DND-41 (cell line): ENCODE measurements at regions not wholly inside any gene's neighbourhood (a gene's known extent, or its start where the extent isn't known, plus 50 kb on each side); places are given as distances from the start of the nearest gene placed in this dataset.
"Not testable (repeated sequence)": the region's sequence is repeated elsewhere in the genome, so short reads cannot be mapped to it uniquely, and the experiment has no call there.

Experiments used
- ATAC-seq: fragments of 200-7000 bp; cut with Tn5 transposase; 3 replicates; pipeline ENCODE4 v1.9.1; 2021; ENCODE audit warnings: low read depth; ENCODE audit not compliant: insufficient read depth
- DNase-seq: peaks from one replicate; pipeline ENCODE4 v3.0.0-alpha.2; 2020
- H2AFZ ChIP-seq: 2 replicates; pipeline ENCODE4 v1.6.0; 2012; ENCODE audit warnings: low read depth, low read length
- H3K27ac ChIP-seq: 2 replicates; pipeline ENCODE4 v1.5.1; 2012; ENCODE audit warnings: low read length, inconsistent platforms
- H3K27me3 ChIP-seq: fragments of 200-600 bp; sonication (generic); 2 replicates; pipeline ENCODE4 v1.6.0; 2012; ENCODE audit warnings: low read length, mild to moderate bottlenecking, inconsistent platforms; ENCODE audit not compliant: insufficient read depth, poor library complexity
- H3K36me3 ChIP-seq: 2 replicates; pipeline ENCODE4 v1.5.1; 2012; ENCODE audit warnings: low read length, inconsistent platforms; ENCODE audit not compliant: insufficient read depth
- H3K4me1 ChIP-seq: 2 replicates; pipeline ENCODE4 v1.5.1; 2012; ENCODE audit warnings: mild to moderate bottlenecking, low read length; ENCODE audit not compliant: insufficient read depth
- H3K4me2 ChIP-seq: 2 replicates; pipeline ENCODE4 v1.6.0; 2012; ENCODE audit warnings: mild to moderate bottlenecking, moderate library complexity, low read length, inconsistent platforms; ENCODE audit not compliant: insufficient read depth
- H3K4me3 ChIP-seq, 2 experiments: fragments of 200-600 bp in 1 of 2; shearing (Covaris generic) in 1 of 2; 2 replicates each; pipeline ENCODE4 v1.5.1; 2012 to 2016; ENCODE audit warnings: inconsistent platforms in 2 of 2, low read length in 2 of 2, mild to moderate bottlenecking in 2 of 2, low read depth in 1 of 2, moderate library complexity in 1 of 2
- H3K79me2 ChIP-seq: 2 replicates; pipeline ENCODE4 v1.6.0; 2012; ENCODE audit warnings: low read length, inconsistent platforms; ENCODE audit not compliant: insufficient read depth
- H3K9ac ChIP-seq: 2 replicates; pipeline ENCODE4 v1.6.0; 2012; ENCODE audit warnings: low read depth, mild to moderate bottlenecking, inconsistent platforms, low read length, moderate library complexity
- H3K9me3 ChIP-seq: 2 replicates; pipeline ENCODE4 v1.5.1; 2012; ENCODE audit warnings: low read length, moderate library complexity, mild to moderate bottlenecking, inconsistent platforms; ENCODE audit not compliant: insufficient read depth, severe bottlenecking
- H4K20me1 ChIP-seq: 2 replicates; pipeline ENCODE4 v1.6.0; 2012; ENCODE audit warnings: low read length; ENCODE audit not compliant: insufficient read depth
- CTCF ChIP-seq: IDR thresholded peaks from 2 replicates; pipeline ENCODE4 v1.5.1; 2012; ENCODE audit warnings: borderline replicate concordance, low read length, moderate library complexity, mild to moderate bottlenecking; ENCODE audit not compliant: poor library complexity, severe bottlenecking; ENCODE audit errors: extremely low read depth
- EZH2 ChIP-seq: IDR thresholded peaks from 3 replicates; pipeline ENCODE4 v1.6.1; 2012; ENCODE audit warnings: borderline replicate concordance, low read depth, mild to moderate bottlenecking, moderate library complexity, low read length, inconsistent platforms; ENCODE audit not compliant: severe bottlenecking

GRCh38 chr5:100646011-100646410, 110.8 kb downstream of the FAM174A start:
- Histone ChIP-seq H3K36me3 (no peaks in the 10 kb centered on the region), H3K4me1 (peaks cover 27% of the 10 kb centered on the region), H3K4me3 (no peak overlapping the region), H4K20me1 (no peaks in the 10 kb centered on the region), H3K9me3 (no peaks in the 10 kb centered on the region), H3K4me2 (no peak overlapping the region), H3K9ac (no peak overlapping the region), H3K27me3 (no peaks in the 10 kb centered on the region), H3K79me2 (no peaks in the 10 kb centered on the region), H2AFZ (0 out of 2 replicates have a peak overlapping the region, but pooled peaks have one; percentile 42), H3K27ac (no peak overlapping the region)
- DNase-seq = no peak
- no peak for ATAC-seq
- no peak for TF ChIP-seq CTCF
- TF ChIP-seq EZH2 = no peak

- no peak for TF ChIP-seq EZH2
- peak overlapping the region; percentile 62 for H2AFZ ChIP-seq
Measured at GRCh38 chr5:100646691-100647090, 111.5 kb downstream of the FAM174A start.

GRCh38 chr5:100647461-100648230, 112.5 kb downstream of the FAM174A start:
- Histone ChIP-seq H3K36me3 (no peaks in the 10 kb centered on the region), H3K79me2 (no peaks in the 10 kb centered on the region), H3K4me1 (peaks cover 27% of the 10 kb centered on the region), H3K4me3 (peak overlapping the region in 1 of 2 experiments; percentile 41; a peak in 2 of 4 replicates), H3K9ac (peak overlapping the region; percentile 35), H3K27me3 (no peaks in the 10 kb centered on the region), H2AFZ (peak overlapping the region; percentile 62), H3K4me2 (peak overlapping the region; percentile 55), H3K27ac (peak overlapping the region; percentile 71), H4K20me1 (no peaks in the 10 kb centered on the region), H3K9me3 (no peaks in the 10 kb centered on the region)
- TF ChIP-seq CTCF = no peak
- DNase-seq (peak; percentile 77), ATAC-seq (peak; percentile 86)

More at GRCh38 chr5:100646691-100647090, 111.5 kb downstream of the FAM174A start:
- Histone ChIP-seq H3K27ac (peak overlapping the region; percentile 71), H4K20me1 (no peaks in the 10 kb centered on the region), H3K27me3 (no peaks in the 10 kb centered on the region), H3K9ac (no peak overlapping the region), H3K9me3 (no peaks in the 10 kb centered on the region), H3K4me3 (no peak overlapping the region), H3K79me2 (no peaks in the 10 kb centered on the region), H3K4me1 (peaks cover 27% of the 10 kb centered on the region), H3K4me2 (peak overlapping the region; percentile 55; the same call in 1 of the 2 replicates), H3K36me3 (no peaks in the 10 kb centered on the region)
- no peak for DNase-seq
- ATAC-seq = no peak

- no peak for DNase-seq
- Histone ChIP-seq H3K4me3 (no peak overlapping the region), H3K79me2 (no peaks in the 10 kb centered on the region), H3K27me3 (no peaks in the 10 kb centered on the region), H3K9me3 (no peaks in the 10 kb centered on the region), H3K4me2 (no peak overlapping the region), H3K27ac (no peak overlapping the region), H3K36me3 (no peaks in the 10 kb centered on the region), H4K20me1 (no peaks in the 10 kb centered on the region), H2AFZ (no peak overlapping the region), H3K4me1 (peaks cover 11% of the 10 kb centered on the region), H3K9ac (no peak overlapping the region)
- no peak for TF ChIP-seq CTCF
- TF ChIP-seq EZH2 = no peak
- ATAC-seq = no peak
Measured at GRCh38 chr5:100654895-100655294, 119.7 kb downstream of the FAM174A start.

- not testable (repeated sequence) for H3K4me2 ChIP-seq, H3K27ac ChIP-seq, H3K4me3 ChIP-seq, H3K9me3 ChIP-seq, H3K27me3 ChIP-seq, H4K20me1 ChIP-seq, H3K36me3 ChIP-seq, H3K9ac ChIP-seq, H3K79me2 ChIP-seq, H2AFZ ChIP-seq, ATAC-seq, DNase-seq
- peaks cover 11% of the 10 kb centered on the region for H3K4me1 ChIP-seq
Measured at GRCh38 chr5:100656771-100657170, 121.6 kb downstream of the FAM174A start.
